HL-60 (cell line): ENCODE measurements at regions not wholly inside any gene's neighbourhood (a gene's known extent, or its start where the extent isn't known, plus 50 kb on each side); places are given as distances from the start of the nearest gene placed in this dataset.

Experiments
- DNase-seq, 2 experiments: peaks; one replicate each; pipeline ENCODE4 v3.0.0-alpha.2; 2010 to 2020; ENCODE audit warnings: low read depth in 1 of 2, low spot score in 1 of 2
- H3K27ac ChIP-seq: fragments of 250-450 bp; sonication (Bioruptor Pico); replicated peaks from 2 replicates; pipeline ENCODE4 v1.5.1; 2020; ENCODE audit warnings: mild to moderate bottlenecking, moderate library complexity
- H3K27me3 ChIP-seq: fragments of 250-450 bp; sonication (Bioruptor Pico); 2 replicates; pipeline ENCODE4 v1.5.1; 2021; ENCODE audit warnings: mild to moderate bottlenecking, moderate library complexity; ENCODE audit not compliant: insufficient read depth, poor library complexity, severe bottlenecking
- H3K4me3 ChIP-seq: replicated peaks from 2 replicates; pipeline ENCODE4 v1.5.1; 2011; ENCODE audit warnings: mild to moderate bottlenecking, control low read depth, low read length; ENCODE audit not compliant: insufficient read depth
- CTCF ChIP-seq: IDR thresholded peaks from one replicate; pipeline ENCODE4 v1.5.1; 2011; ENCODE audit warnings: low read length, control low read depth, inconsistent platforms; ENCODE audit not compliant: insufficient read depth
- GABPA ChIP-seq: IDR thresholded peaks from 2 replicates; pipeline ENCODE4 v1.6.1; 2012; ENCODE audit warnings: low read depth
- POLR2AphosphoS5 ChIP-seq: IDR thresholded peaks from 2 replicates; pipeline ENCODE4 v1.6.1; 2012; ENCODE audit warnings: low read depth
- REST ChIP-seq: IDR thresholded peaks from 2 replicates; pipeline ENCODE4 v1.6.1; 2012; ENCODE audit warnings: low read depth; ENCODE audit not compliant: insufficient replicate concordance
- SPI1 ChIP-seq: IDR thresholded peaks from 2 replicates; pipeline ENCODE4 v1.6.1; 2012; ENCODE audit warnings: low read depth, mild to moderate bottlenecking, borderline replicate concordance

DNA sequence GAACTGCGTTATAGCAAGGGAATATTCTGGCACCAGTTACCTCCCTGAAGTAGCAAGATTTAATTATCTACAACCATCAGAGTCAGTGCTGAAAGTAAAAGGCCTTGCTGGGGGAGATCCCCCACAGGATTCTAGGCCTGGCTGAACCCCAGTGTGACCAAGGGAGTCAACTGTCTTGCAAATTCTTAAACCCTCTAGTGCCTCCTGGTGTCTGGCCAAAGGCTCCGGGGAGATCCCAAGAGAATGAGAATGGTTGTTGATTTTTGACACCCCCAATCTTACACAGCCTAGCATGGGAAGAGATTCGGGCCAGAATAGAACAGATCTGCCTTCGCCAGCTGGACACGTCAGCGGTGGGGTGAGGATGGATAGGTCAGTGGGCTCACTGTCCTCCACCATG lies 179.4 kb downstream of the ERMARD start:
- DNase-seq, result peak in 1 of 2 experiments; percentile 11
- no peak overlapping the region for H3K27ac ChIP-seq
- H3K27me3 ChIP-seq, result no peaks in the 10 kb centered on the region
- no peak for TF ChIP-seq SPI1
- no peak for TF ChIP-seq REST
- TF ChIP-seq POLR2AphosphoS5, result no peak
- no peak for TF ChIP-seq GABPA
- TF ChIP-seq CTCF, result no peak
- no peak overlapping the region for H3K4me3 ChIP-seq

DNA sequence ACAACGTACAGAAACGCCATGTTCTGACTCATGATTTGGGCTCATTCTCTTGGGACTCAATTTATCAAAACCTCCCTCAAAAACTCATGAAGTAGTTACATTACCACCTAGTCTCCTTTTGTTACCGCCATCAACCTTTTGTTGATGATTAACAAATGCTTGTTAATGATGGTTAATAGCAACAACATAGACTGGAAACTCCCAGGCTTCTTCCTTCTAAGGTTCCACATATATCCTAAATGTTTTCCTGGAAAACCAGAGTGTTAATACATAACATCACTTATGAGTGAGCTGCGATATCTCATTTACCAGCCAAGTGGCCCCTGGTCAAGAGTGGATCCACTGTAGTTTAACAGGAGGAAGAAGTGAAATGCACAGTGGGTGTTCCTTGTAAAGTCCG lies 176.3 kb downstream of the ERMARD start:
- TF ChIP-seq CTCF (no peak), GABPA (no peak), SPI1 (no peak), POLR2AphosphoS5 (no peak), REST (no peak)
- H3K4me3 ChIP-seq, result no peak overlapping the region
- no peaks in the 10 kb centered on the region for H3K27me3 ChIP-seq
- no peak overlapping the region for H3K27ac ChIP-seq
- no peak for DNase-seq

GRCh38 chr6:169926617-169927417 lies 175.4 kb downstream of the ERMARD start:
- DNase-seq, result no peak
- Histone ChIP-seq H3K27ac (no peak overlapping the region), H3K27me3 (no peaks in the 10 kb centered on the region), H3K4me3 (no peak overlapping the region)
- TF ChIP-seq REST (no peak), SPI1 (no peak), CTCF (no peak), GABPA (no peak), POLR2AphosphoS5 (no peak)
